ENCODE measurements at regions not wholly inside any gene's neighbourhood (a gene's known extent, or its start where the extent isn't known, plus 50 kb on each side); places are given as distances from the start of the nearest gene placed in this dataset.

- TF ChIP-seq CTCF (IDR thresholded peaks at IDR 0.05; ENCODE audit: extremely low read depth, missing control alignments): no peak
- DNase-seq (ENCODE audit: low spot score): no peak
Measured at GRCh38 chr6:23265270-23265669, 695.9 kb downstream of the HDGFL1 start.

DNA sequence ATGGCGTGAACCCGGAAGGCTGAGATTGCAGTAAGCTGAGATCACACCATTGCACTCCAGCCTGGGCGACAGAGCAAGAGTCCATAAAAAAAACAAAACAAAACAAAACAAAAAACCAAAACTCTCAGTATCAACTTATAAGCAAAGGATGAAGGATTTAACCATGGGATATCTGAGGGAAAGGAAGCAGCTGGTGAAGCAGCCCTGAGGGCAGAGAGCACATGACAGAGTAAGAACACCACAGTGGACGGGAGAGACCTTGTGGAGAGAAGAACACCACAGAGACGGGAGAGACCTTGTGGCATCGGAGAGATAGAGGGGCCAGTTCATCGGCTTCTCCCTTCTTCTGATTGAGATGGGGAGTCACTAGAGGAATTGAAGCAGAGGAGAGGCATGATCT, 697.2 kb downstream of the HDGFL1 start:
- TF ChIP-seq CTCF (IDR thresholded peaks at IDR 0.05; ENCODE audit: extremely low read depth, missing control alignments): no peak
- DNase-seq (ENCODE audit: low spot score): no peak

DNA sequence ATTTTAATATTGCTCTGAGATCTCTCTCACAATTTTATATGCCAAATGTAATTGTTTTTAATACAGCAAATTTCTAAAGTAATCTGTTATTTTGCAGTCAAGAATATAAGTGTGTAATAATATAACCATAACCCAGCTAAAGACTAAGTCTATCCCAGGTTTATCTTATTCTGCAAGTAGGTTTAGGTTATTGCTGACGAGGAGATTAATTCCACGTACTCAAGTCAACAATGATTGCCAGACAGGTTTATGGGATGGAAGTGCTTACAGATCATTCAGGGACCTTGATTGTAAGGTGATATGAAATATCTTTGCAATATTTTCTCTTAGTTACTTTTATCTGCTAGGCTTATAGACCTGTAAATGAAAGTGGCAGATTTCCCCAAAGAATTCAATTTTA, 698.3 kb downstream of the HDGFL1 start:
- no peak for TF ChIP-seq CTCF (IDR thresholded peaks at IDR 0.05; ENCODE audit: extremely low read depth, missing control alignments)
- DNase-seq (ENCODE audit: low spot score): no peak

- TF ChIP-seq CTCF (IDR thresholded peaks at IDR 0.05; ENCODE audit: extremely low read depth, missing control alignments): no peak
Measured at GRCh38 chr6:23268348-23268747, 699.0 kb downstream of the HDGFL1 start.

GRCh38 chr6:23269436-23269835, 700.1 kb downstream of the HDGFL1 start:
- DNase-seq (ENCODE audit: low spot score): no peak
- no peak for TF ChIP-seq CTCF (IDR thresholded peaks at IDR 0.05; ENCODE audit: extremely low read depth, missing control alignments)

More at GRCh38 chr6:23268348-23268747, 699.0 kb downstream of the HDGFL1 start:
- no peak for DNase-seq (ENCODE audit: low spot score)

GRCh38 chr6:23272536-23272935, 703.2 kb downstream of the HDGFL1 start:
- DNase-seq (ENCODE audit: low spot score): no peak
- no peak for TF ChIP-seq CTCF (IDR thresholded peaks at IDR 0.05; ENCODE audit: extremely low read depth, missing control alignments)

- no peak for DNase-seq (ENCODE audit: low spot score)
Measured at GRCh38 chr6:23277521-23278179, 708.3 kb downstream of the HDGFL1 start.

More at GRCh38 chr6:23277521-23278179, 708.3 kb downstream of the HDGFL1 start:
- TF ChIP-seq CTCF (IDR thresholded peaks at IDR 0.05; ENCODE audit: extremely low read depth, missing control alignments): no peak
